HG03108 (cell line): ENCODE measurements at regions not wholly inside any gene's neighbourhood (a gene's known extent, or its start where the extent isn't known, plus 50 kb on each side); places are given as distances from the start of the nearest gene placed in this dataset.

Experiments used
- ATAC-seq: cut with Tn5 transposase; IDR thresholded peaks from one replicate; pipeline ENCODE4 v1.9.1; 2021; ENCODE audit warnings: moderate library complexity; ENCODE audit not compliant: unreplicated experiment

DNA sequence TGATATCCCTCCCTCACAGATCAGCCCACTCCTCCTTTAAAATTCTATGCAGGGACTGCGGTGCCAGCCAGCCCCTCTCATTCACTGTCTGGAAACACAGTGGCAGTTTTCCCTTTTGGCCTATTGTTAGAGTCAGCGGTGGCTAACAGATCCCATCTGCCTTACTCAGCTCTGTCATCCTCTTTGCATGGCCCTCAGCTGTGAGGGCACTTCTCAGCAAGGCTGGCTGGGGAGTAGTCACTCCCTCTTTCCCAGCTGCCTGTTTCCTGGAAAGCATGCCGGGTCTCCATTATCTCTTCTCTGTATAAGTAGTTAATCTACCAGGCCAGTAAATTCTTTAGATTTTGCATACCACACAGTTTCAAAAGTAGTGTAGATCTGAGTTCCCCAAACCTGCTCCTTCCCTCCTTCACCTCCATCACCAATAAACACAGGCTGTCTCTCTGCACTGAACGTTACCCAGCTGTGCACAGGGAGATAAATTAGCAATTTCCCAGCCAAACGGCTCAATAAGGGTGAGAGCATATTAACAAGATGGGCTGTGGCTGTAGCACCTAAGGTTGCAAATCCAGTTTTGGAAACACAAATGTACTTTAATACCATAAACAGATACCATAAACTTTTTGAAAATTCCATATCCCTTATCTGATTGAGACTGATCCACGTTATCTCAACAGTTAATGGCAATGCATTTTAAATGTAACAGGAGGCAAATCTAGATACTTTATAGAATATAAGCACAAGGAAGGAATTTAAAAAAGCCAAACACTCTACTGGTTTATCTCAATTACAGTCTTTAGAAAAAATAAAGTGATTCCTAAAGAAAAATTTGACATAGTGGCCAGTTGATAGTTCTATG, 229.3 kb downstream of the ANKRD50 start:
- no peak for ATAC-seq

DNA sequence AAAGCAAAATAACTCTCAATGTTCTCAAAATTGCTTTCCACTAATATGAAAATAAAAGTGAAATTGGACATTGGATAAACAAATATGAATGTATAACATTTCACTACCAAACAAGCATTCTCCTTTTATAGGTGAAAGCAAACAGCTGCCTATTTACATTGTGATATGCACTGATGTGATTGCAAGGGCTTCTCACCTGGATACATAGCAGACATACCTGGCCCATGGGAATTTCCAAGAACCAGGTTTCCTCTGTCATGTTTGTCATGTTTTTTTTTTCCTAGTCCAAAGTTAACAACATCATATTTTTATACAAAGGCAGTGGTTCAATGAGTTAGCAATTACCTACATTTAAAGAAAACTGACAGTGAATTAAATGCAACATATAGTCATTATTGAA, 228.5 kb downstream of the ANKRD50 start:
- no peak for ATAC-seq

DNA sequence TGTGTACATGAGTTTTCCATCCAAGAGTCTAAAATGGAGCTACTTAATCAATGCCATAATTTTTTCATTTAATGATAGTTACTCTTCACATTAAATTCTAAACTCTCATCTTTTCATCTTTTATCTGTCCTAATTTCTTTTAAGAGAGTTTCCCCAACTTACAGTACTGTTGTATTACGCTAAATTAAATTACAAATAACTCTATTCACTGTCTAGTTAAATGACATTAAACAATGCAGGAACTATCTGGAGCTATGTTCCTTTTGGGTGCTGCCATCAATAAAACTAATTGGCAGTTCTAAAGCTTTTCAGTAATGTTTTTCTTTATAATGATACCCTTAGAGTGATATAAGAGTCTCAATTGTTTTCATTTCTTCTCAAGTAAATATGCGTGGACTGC, 227.6 kb downstream of the ANKRD50 start:
- ATAC-seq: no peak

DNA sequence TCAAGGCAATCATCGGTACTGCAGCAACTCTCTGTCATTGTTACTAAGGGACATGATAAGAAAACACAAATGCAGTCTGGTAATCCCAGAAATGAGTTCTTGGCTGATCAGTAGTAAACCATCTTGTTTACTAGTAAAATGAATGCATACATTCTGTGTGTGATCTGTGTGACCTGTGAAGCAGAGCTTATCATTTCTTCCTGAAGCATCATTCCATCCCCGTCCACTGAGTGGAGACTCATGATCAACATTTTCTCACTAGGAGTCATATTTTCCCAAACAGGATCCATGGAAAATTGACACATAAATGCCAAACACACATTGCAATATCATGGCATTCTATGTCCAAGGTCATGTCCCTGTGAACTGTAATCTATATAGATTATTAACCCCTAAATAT, 226.1 kb downstream of the ANKRD50 start:
- no peak for ATAC-seq

DNA sequence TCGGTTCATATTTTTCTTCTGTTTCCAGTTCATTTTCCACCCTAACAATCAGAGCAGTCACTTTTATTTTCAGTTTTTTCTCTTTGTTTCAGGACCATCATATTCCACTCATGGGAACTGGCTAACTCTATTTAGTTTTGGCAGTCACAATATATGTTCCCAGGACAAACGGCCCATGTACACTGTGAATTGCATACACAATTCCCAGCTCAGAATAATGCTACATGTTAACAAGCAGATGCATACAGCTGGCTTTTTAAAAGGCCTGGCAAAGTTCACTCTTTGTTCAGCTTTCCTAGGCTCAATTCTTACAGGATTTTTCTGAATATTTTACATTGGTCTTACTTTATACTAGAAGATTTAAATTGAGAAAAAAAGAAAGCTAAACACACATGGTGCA, 224.9 kb downstream of the ANKRD50 start:
- no peak for ATAC-seq

DNA sequence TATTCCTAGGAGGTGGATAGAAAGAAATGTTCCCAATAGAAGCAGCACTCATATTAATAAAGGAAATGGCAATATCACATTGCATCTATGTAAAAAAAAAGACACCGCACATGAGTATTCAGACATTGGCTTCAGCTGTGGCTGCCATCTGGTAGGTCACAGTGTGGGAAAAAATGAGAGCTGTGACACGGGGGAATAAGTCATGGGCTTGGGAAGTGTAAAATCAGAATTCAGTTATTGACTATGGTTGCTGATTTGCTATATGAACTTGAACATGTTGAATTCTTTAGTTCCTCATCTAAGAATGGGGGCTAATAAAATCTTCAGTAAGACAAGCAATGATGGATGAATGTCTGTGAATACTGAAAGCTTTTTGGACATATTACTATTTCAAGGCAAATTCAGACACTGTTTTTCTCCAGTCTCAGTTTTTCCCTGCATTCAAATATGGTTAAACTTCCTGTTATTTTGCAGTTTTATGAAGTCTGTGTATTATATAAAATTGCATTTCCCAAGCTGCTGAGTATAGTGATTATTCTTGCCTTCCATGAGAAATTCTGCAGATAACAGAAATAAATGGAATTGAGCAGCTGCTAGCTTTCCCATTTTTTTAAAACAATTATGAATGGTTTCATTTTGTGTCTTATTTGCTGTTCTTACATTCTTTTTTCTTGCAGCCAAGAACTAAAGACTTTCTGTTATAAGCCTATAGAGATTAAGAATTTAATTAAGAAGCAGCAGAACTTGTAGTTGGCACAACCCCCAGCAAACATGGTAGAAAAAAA, 221.0 kb downstream of the ANKRD50 start:
- ATAC-seq: no peak

DNA sequence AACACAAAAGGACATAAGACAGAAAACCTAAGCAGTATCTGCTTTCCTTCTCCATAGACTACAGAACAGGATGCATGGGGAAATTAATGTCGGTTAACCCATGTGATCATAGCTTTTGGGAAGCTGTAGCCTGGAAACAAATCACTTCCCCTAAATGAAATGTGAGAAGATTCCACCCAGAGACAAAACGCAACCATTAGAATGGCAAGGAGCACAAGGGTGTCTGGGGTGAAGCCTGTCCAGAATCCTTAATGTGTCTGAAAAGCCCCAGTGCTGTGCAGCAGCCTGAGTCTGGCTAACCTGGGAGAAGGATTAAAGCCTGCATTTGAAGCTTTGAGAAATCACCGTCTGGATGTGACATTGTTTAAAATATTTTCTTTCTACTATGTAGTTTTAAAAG, 213.3 kb downstream of the ANKRD50 start:
- ATAC-seq: no peak

DNA sequence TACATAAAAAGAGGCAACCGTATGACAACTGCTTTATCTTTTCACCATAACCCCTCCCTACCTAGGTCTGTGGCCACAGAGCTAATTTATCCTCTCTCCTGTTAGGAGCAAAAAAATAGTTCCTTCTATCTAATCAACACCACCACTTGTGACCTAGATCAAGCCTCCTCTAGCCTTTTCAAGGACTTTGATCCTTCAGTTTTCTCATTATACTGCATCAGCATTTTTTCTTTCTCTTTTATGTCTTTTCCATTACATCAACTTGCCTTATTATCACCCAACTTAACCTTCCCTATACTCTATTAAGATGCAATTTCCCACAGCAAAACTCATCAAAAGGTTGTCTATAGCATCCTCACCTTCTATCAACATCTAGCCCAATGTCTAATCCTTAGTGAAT, 211.0 kb downstream of the ANKRD50 start:
- no peak for ATAC-seq

DNA sequence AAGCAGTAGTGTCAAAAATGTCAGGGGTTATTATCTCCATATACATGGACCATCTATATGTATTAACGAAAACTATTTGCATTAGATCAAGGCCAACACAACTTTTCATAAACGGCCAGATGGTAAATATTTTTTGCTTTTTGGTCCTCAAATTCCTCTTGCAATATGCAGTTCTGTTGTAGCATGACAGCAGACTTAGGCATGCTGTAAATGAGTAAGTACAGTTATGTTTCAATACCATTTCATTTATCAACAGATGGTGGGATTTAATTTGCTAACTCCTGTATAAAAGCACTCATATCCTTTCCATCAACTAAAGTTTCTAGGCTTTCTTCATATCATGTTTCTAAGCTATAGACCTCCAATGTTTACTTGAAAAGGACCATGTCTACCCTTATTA, 208.1 kb downstream of the ANKRD50 start:
- ATAC-seq: no peak

DNA sequence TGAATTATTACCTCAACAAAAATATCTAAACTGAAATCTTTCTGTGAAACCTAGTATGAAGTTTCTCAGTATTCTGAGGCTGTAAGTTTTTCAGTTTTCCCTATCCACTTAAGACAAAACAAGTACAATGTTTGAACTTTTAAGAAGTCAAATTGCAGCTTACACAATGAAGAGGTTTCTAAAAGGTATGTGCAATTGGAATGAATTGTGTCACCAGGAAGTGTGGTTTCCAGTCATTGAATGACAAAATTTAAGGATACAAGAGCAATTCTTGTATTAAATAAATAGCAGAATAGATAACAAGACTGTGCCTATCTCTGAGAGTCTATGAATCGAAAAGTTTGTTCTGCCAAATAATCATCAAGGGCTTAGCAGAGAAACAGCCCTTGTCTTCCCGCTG, 207.3 kb downstream of the ANKRD50 start:
- ATAC-seq: no peak

DNA sequence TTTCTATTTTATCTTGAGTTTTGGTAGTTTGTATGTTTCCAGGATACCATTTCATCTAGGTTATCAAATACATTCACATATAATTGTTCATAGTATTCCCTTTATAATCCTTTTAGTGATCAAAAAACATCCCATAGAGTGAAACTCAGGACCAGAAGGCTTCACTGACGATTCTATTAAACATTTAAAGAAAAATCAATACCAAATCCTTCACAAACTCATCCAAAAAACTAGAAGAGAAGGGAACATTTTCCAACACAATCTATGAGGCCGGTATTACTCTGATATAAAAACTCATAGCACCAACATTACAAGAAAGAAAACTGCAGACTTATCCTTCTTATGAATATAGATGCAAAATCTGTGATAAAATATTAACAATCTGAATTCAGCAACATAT, 203.4 kb downstream of the ANKRD50 start:
- no peak for ATAC-seq

DNA sequence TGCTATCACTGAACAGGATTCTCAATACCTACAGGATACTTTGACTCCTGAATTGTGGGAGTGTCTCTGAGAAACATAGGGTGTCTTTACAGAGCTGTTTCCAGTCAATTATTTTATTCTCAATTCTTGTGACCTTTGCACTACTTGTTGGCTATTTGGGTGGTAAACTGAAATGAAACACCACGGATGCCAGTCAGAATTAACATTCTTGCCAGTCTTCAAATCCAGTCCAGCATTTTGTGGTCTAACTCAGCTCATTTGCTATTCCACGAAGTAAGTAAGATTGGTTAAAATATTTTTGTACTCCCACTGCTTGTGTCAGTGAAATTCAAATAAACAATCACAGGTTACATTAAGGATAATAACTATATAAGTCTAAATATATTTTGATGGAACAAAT, 197.9 kb downstream of the ANKRD50 start:
- ATAC-seq: no peak

DNA sequence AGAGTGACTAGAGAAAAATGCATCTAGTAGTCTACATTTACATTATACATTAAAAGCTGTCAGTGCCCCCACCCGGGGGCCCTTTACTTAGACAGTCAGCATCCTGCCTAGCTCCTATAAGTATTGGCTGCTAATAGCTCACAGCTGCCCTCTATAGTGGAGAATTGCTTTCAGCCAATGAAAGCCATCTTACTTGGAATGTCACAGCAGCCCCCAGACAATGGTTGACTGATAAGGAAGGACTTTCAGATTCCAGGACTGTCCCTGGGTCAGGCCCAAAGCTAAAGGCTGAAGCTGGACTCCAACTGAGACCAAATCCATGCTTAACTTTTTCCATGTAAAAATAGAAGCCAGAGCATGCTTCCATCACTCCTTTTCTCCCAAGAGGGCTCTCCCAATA, 196.9 kb downstream of the ANKRD50 start:
- ATAC-seq: no peak

DNA sequence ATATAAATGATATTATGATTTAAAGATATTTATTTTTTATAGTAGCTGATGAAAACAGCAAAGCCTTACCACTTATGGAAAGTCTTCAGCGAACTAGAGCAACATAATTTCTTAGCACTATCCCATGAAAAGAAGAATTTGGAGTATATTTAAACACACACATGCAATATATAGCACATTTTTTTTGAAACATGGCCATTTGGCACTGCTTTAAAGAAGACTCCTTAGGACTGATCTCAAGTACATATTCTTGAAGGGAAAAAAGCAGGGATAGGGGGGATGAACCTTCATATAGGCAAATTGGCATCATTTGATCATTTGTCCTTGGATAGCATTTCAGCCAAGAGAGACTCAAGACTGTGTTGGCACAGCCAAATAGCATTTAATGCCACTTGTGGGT, 193.3 kb downstream of the ANKRD50 start:
- ATAC-seq: no peak

DNA sequence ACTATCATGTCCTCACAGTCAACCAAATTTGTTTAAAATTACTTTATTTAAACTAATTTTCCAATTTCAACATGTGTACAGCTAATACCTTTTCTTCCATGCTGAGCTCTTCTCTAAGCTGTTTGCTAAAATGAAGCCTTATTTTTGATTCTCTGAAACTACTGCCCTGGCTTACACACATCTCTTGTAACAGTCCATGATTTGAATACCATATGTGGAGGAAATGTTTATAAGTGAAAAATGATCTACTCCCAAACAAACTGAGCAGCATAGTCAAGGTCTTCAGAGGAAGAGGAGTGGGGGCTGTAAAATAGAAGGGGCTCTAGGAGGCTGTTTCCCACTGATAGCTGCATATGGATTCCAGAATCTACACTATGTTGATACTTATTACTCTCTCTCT, 188.7 kb downstream of the ANKRD50 start:
- ATAC-seq: no peak

DNA sequence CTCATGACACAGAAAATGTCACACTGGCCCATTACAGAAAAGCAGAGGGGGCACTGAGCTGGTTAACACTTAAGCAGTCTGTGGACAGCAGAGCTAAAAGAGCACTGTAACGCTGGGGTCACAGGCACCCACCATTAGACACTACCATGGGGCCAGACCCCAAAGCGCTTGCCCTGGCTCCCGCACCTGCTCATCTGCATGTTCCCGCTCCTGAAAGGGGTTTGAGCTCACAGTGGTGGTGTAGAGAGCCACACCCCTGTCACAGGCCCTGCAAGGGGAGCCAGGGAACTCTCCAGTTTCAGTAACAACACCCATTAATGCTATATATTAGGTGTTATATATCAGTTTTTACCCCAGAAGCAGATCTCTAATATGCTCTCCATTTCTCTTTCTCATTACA, 187.0 kb downstream of the ANKRD50 start:
- ATAC-seq: no peak

DNA sequence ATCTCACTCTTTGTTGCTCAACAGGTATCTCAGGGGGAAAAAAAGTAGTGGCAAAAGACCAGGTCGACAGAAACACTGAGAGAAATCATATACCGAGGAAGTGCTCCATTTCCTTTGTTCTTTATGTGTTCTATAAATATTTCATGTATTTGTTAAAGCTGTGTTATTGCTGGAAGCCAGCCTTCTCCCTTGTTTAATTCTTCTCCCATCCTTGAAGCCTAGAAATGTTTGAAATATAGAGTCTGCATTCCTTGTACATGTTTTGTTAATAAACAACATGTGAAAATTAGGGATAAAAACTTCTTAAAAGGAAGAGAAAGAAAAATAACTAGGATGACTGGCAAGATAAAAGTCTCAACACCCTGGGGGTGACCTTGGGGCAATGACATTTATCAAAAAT, 186.2 kb downstream of the ANKRD50 start:
- ATAC-seq: no peak

DNA sequence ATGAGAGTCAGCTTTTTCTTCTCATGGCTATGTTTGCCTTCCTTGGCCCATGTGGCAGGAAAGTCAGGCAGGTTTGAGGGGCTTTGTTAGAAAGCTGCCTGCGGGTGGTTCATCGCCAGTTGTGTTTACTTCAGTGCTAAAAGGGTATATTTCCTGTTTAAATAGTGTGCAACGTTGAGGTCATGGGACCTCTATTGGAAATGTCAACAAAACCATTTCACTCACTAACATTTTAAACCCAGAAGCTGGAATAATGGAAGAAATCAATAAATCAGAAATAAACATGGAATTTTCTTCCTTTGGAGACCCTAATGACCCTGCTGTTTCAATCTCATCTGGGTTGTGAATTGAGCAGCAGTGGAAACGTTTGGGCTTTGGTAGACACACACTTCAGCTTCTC, 185.8 kb downstream of the ANKRD50 start:
- ATAC-seq: no peak

DNA sequence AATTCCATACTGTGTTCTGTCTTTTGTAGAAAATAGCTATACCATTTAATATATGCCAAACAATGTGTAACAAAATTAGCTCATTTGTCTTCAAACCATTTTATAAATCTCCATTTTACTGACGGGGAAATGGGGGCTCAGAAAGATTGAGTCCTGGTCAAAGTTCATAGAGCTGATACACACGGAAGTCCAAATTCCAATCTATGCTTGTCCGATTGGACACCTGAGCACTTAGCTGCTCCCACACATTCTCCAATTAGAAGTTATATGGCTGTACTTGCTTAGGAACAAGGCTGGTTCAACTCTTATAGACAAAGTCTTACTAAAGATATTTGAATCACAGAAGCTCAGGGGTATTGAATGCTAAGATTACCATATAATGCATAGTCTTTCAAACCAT, 185.2 kb downstream of the ANKRD50 start:
- no peak for ATAC-seq

DNA sequence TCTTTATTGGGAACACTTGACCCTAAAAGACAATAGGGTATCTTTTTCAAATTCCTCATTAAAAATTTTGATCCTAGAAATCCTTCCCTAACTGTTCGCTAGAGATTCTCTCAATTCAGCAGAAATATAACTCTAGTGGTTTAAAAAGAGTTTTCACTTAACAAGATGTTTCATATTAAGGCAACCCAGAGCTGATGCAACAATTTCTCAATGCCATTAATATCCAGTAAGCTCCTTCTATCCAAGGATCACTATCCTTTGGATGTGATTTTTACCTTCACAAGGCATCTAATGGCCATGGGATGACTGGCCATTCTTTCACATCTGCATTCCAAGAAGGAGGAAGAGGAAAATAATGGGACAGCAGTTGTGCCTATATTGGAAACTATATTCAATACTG, 183.4 kb downstream of the ANKRD50 start:
- ATAC-seq: no peak

DNA sequence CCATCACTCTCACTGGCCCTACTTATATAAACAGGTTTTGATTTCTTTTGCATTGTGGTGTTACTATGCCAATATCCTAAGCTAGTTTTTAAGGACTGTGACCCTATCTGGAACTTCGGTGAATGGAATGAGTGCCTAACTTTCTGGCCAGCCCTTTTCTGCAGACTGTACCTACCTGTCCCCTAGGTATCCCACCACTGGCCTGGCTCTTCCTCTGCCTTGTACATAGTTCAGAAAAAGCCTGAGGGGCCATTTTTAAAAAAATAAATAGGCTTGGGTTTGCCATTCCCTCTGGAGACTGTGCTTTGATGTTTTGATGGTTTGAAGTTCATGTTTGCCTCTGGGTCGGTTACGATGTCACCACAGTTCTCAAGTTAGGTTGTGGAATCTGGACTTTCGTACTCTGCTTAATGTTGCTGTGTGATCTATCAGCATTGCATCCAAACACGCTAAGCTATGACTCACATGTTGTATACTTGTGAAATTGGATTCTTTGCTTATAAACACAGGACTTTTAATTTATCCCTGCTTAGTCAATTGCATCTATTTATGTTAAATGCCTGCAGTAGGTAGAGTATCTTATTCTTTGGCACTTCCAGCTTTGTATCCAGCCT, 182.0 kb downstream of the ANKRD50 start:
- ATAC-seq: no peak

DNA sequence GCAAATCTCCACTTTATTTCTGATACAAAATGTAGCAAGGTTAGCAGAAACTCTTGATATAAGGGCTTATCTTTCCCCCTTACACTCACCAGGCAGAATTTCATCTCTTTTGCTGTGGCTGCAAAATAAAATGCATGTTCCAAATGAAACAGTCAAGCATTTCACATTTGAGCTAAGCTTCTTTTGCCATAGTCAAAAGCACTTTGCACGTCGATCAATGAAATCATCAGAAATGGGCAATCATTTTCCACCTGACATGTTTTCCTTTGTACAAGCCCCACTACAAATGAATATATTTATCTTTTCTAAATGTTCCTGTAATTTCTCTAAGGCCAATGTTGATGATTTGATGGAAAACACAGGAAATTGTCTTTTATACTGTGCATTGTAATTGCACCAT, 178.4 kb downstream of the ANKRD50 start:
- no peak for ATAC-seq
